Stimulated activated memory B cell treated with anti-CD40 and anti-IgM and Interleukin-4, amounts not matched to agents 10 μg/mL and 1 μg/mL and 100 μg/mL, for 72 hours (primary cell): ENCODE measurements at regions not wholly inside any gene's neighbourhood (a gene's known extent, or its start where the extent isn't known, plus 50 kb on each side); places are given as distances from the start of the nearest gene placed in this dataset.

ENCODE experiments used
- ATAC-seq: fragments of 150-1000 bp; cut with Tn5 transposase; 2 replicates; pipeline ENCODE4 v1.10.0; 2021
- H3K27ac Mint-ChIP-seq: one replicate; pipeline ENCODE4 v1.8.0; 2022; ENCODE audit warnings: mild to moderate bottlenecking, mixed read lengths
- H3K27me3 Mint-ChIP-seq: one replicate; pipeline ENCODE4 v1.8.0; 2022; ENCODE audit warnings: mixed read lengths
- H3K36me3 Mint-ChIP-seq: one replicate; pipeline ENCODE4 v1.8.0; 2022; ENCODE audit warnings: mixed read lengths
- H3K4me1 Mint-ChIP-seq: one replicate; pipeline ENCODE4 v1.8.0; 2022; ENCODE audit warnings: mixed read lengths
- H3K4me3 Mint-ChIP-seq: one replicate; pipeline ENCODE4 v1.8.0; 2022; ENCODE audit warnings: mild to moderate bottlenecking, moderate library complexity, mixed read lengths
- H3K9me3 Mint-ChIP-seq: one replicate; pipeline ENCODE4 v1.8.0; 2022; ENCODE audit warnings: mixed read lengths

DNA sequence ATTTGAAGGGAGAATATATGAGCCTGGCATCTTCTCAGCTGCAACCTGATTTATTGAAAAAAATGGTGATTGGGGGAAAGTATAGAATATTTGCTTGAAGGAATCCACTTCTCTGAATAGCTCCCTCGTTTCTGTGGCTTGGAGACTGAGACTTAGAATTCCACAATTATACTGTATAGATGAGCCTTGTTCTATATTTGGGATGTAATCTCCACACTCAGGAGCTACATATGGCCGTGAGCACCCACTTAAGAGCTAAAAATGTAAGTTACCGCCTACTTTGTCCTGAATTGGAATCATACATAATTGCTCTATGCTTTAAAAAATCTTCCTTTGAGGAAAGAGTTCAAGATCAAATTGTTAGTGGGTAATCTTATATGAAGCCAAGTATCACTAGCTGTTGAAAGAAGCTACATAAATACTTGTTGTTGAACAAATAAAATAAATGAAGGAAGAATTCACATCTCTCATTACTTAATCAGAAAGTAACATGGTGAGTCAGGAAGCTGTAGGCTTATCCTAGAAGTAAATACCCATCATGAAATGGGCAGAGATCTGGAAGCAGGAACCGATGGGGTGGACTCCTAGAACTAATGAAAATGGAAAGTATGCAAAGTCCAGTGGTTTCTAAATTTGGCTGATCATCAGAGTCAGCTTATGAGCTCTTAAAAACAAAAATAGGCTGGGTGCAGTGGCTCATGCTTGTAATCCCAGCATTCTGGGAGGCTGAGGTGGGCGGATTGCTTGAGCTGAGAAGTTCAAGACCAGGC is 254.3 kb downstream of the SOX4 start:
- H3K36me3 Mint-ChIP-seq: no peaks in the 10 kb centered on the region
- no peaks in the 10 kb centered on the region for H3K9me3 Mint-ChIP-seq
- H3K27ac Mint-ChIP-seq: no peak overlapping the region
- H3K4me3 Mint-ChIP-seq: no peak overlapping the region
- no peak for ATAC-seq
- no peaks in the 10 kb centered on the region for H3K4me1 Mint-ChIP-seq
- peaks cover 20% of the 10 kb centered on the region for H3K27me3 Mint-ChIP-seq

DNA sequence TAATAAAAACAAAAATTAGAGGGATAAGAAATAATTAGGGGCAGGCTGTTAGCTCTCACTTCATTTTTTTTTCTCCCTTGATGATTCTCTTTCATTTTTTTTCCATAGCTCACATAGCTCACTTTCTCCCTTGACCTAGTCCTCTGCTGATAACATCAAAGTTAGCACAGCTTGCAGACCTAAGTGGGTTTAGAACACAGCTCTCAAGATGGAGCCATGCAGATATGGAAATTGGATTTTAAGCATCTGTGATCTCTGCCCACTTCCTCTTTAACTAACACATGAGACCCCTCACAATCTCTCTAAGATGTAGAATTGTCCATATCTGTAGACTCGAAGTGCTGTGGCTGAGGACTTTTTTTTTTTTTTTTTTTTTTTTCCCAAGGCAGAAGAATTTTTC is 257.1 kb downstream of the SOX4 start:
- ATAC-seq: no peak
- Mint-ChIP-seq H3K4me3 (no peak overlapping the region), H3K27me3 (peaks cover 20% of the 10 kb centered on the region), H3K4me1 (no peaks in the 10 kb centered on the region), H3K36me3 (no peaks in the 10 kb centered on the region), H3K27ac (no peak overlapping the region), H3K9me3 (no peaks in the 10 kb centered on the region)

GRCh38 chr6:21855811-21856455 is 262.4 kb downstream of the SOX4 start:
- Mint-ChIP-seq H3K9me3 (peaks cover 3% of the 10 kb centered on the region), H3K4me1 (no peaks in the 10 kb centered on the region), H3K36me3 (no peaks in the 10 kb centered on the region), H3K4me3 (no peak overlapping the region), H3K27ac (no peak overlapping the region), H3K27me3 (no peaks in the 10 kb centered on the region)
- no peak for ATAC-seq

GRCh38 chr6:21856456-21856825 is 262.9 kb downstream of the SOX4 start:
- no peak for ATAC-seq
- Mint-ChIP-seq H3K27me3 (no peaks in the 10 kb centered on the region), H3K36me3 (no peaks in the 10 kb centered on the region), H3K9me3 (peaks cover 5% of the 10 kb centered on the region), H3K4me1 (no peaks in the 10 kb centered on the region), H3K4me3 (no peak overlapping the region), H3K27ac (no peak overlapping the region)

DNA sequence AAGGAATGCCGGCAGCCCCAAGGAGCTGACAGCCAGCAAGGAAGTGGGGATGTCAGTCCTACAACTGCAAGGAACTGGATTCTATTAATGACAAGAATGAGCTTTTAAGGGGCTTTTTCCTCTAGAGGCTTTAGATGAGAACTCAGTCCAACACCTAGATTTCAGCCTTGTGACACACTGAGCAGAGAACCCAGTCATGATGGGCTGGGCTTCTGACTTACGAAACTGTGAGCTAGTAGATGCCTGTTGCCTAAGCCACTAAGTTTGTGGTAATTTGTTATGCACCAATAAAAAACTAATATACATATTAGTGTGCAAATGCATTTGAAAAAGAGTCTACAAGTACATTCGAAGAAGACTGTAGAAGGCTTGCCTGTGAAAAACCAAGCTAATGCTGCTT is 263.3 kb downstream of the SOX4 start:
- Mint-ChIP-seq H3K4me3 (no peak overlapping the region), H3K9me3 (peaks cover 5% of the 10 kb centered on the region), H3K27ac (no peak overlapping the region), H3K4me1 (no peaks in the 10 kb centered on the region), H3K36me3 (no peaks in the 10 kb centered on the region), H3K27me3 (no peaks in the 10 kb centered on the region)
- no peak for ATAC-seq

DNA sequence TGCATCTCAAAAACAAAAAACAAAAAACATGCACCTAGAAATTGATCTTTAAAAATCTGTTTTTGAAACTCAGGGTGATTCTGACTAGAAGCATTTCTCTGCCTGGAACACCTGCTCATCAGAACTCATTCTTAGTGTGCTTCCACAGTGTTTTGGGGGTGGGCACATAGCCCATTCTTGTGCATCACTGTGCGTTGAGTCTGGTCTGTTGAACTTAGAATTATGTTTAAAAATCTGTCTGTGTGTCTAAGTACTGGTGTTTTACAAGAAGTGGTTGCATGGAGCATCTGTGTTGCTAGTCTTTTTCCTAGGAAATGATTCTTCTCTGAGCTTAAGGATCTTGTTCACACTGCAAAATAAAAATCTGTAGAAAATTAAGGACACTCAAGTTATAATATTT is 264.5 kb downstream of the SOX4 start:
- no peaks in the 10 kb centered on the region for H3K4me1 Mint-ChIP-seq

DNA sequence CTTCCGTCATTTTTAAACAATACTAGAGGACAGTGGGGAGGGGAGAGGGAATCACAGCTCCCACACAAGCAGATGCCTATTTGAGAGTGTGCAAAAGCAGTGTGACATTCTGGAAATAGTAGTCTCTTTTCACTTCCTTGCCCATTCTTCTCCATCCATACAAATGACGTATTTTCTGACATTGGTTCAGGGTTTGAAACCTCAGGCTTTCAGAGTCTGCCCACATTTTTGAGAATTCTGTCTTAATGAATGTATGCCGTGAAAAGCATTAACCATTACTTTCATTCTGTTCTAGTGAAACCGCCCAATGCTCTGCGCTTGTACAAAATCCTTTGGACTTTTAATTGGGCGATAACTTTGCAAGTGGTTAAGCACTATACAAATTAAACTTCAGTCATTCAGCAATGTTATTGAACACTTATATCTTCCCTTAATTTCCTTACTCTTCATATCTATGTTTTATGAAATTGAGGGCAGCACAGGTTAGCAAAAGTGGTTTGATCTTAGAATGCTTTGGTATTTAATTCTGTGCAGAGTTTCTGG is 265.7 kb downstream of the SOX4 start:
- Mint-ChIP-seq H3K27me3 (no peaks in the 10 kb centered on the region), H3K36me3 (no peaks in the 10 kb centered on the region)
- no peak for ATAC-seq

More for the DNA sequence above, 264.5 kb downstream of the SOX4 start:
- Mint-ChIP-seq H3K9me3 (peaks cover 5% of the 10 kb centered on the region), H3K27me3 (no peaks in the 10 kb centered on the region), H3K4me3 (no peak overlapping the region), H3K27ac (no peak overlapping the region), H3K36me3 (no peaks in the 10 kb centered on the region)
- no peak for ATAC-seq

GRCh38 chr6:21861942-21862341 is 268.4 kb downstream of the SOX4 start:
- no peak overlapping the region for H3K27ac Mint-ChIP-seq
- H3K9me3 Mint-ChIP-seq: peaks cover 5% of the 10 kb centered on the region
- ATAC-seq: no peak
- no peaks in the 10 kb centered on the region for H3K27me3 Mint-ChIP-seq
- H3K36me3 Mint-ChIP-seq: no peaks in the 10 kb centered on the region
- H3K4me3 Mint-ChIP-seq: no peak overlapping the region
- no peaks in the 10 kb centered on the region for H3K4me1 Mint-ChIP-seq

More for the DNA sequence above, 265.7 kb downstream of the SOX4 start:
- Mint-ChIP-seq H3K4me1 (no peaks in the 10 kb centered on the region), H3K9me3 (peaks cover 5% of the 10 kb centered on the region), H3K27ac (no peak overlapping the region), H3K4me3 (no peak overlapping the region)

DNA sequence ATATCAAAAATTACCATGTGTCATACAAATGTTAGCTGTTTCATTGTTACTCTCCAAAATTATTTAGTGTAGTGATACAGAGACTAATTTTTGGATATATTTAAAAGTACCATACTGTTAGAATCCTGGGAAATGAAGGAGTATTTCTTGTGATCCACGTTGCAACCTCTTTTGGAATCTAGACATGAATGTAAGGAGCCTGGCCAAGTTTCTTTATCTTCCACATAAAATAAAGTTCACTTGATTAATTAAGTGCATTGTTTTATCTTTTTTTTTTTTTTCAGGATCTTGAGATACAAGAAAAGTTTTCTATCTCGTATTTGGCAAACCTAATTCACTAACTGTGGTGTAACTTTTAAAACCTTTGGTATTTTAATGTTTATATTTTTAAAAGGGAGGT is 270.7 kb downstream of the SOX4 start:
- Mint-ChIP-seq H3K36me3 (no peaks in the 10 kb centered on the region), H3K9me3 (peaks cover 5% of the 10 kb centered on the region), H3K4me3 (no peak overlapping the region)

DNA sequence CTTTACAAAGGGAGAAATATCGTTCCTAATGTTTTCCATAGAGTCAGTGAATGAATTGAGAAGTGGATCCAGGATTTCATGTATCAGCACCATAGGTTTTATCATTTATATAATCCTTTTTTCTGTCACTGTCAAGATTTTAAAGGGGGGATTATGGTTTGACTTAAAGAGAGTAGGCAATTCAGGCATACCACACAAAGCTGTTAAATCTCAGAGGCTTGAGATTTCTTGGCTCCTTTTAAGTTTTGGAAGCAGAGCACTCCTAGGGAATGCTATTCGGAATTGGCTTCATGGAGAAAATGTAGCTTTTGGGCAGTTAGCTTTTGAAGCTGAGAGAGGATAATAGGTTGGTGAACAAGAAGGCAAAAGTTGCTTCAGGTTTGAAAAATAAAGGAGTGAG is 274.7 kb downstream of the SOX4 start:
- H3K4me3 Mint-ChIP-seq: no peak overlapping the region
- no peaks in the 10 kb centered on the region for H3K36me3 Mint-ChIP-seq
- no peaks in the 10 kb centered on the region for H3K4me1 Mint-ChIP-seq
- no peaks in the 10 kb centered on the region for H3K9me3 Mint-ChIP-seq
- ATAC-seq: no peak
- no peak overlapping the region for H3K27ac Mint-ChIP-seq
- H3K27me3 Mint-ChIP-seq: no peaks in the 10 kb centered on the region

More for the DNA sequence above, 270.7 kb downstream of the SOX4 start:
- Mint-ChIP-seq H3K4me1 (no peaks in the 10 kb centered on the region), H3K27me3 (no peaks in the 10 kb centered on the region), H3K27ac (no peak overlapping the region)
- no peak for ATAC-seq

DNA sequence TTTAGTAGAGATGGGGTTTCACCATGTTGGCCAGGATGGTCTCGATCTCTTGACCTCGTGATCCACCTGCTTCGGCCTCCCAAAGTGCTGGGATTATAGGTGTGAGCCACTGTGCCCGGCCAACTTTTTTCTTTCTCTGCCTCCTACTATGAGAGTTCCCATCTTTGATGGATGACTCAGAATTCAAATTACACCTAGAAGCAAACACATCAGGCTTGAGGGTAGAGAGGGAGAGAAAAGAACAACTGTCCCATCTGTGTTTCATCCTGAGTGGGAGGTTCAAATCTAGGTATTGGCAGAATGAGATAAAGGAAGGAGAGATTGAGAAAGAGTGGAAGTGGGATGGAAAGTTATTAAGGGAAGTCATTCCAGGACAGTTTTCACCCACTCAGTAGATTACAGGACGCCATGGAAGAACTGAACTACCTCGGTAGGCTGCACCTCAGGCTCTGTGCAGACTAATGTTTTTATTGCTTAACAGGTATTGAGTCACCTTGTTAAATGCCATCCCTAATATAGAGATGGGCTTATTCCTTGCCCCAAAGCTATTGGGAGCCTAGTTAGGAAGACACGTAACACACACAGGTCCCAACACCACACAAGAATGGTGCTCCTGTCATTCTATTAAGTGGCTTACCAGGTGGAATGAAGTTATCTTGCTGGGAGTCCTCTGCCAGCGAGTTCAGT is 275.7 kb downstream of the SOX4 start:
- no peak for ATAC-seq
- Mint-ChIP-seq H3K27me3 (no peaks in the 10 kb centered on the region), H3K4me1 (no peaks in the 10 kb centered on the region), H3K36me3 (no peaks in the 10 kb centered on the region), H3K27ac (no peak overlapping the region), H3K9me3 (no peaks in the 10 kb centered on the region), H3K4me3 (no peak overlapping the region)

GRCh38 chr6:21870076-21870730 is 276.7 kb downstream of the SOX4 start:
- no peaks in the 10 kb centered on the region for H3K36me3 Mint-ChIP-seq
- no peaks in the 10 kb centered on the region for H3K27me3 Mint-ChIP-seq
- no peaks in the 10 kb centered on the region for H3K4me1 Mint-ChIP-seq
- ATAC-seq: no peak
- no peak overlapping the region for H3K27ac Mint-ChIP-seq
- H3K4me3 Mint-ChIP-seq: no peak overlapping the region
- no peaks in the 10 kb centered on the region for H3K9me3 Mint-ChIP-seq

GRCh38 chr6:21871831-21872230 is 278.3 kb downstream of the SOX4 start:
- H3K4me1 Mint-ChIP-seq: no peaks in the 10 kb centered on the region
- no peak overlapping the region for H3K4me3 Mint-ChIP-seq
- H3K27me3 Mint-ChIP-seq: no peaks in the 10 kb centered on the region
- no peaks in the 10 kb centered on the region for H3K9me3 Mint-ChIP-seq
- H3K36me3 Mint-ChIP-seq: no peaks in the 10 kb centered on the region
- no peak overlapping the region for H3K27ac Mint-ChIP-seq
- ATAC-seq: no peak

GRCh38 chr6:21872749-21873148 is 279.2 kb downstream of the SOX4 start:
- Mint-ChIP-seq H3K36me3 (no peaks in the 10 kb centered on the region), H3K27me3 (no peaks in the 10 kb centered on the region), H3K9me3 (peaks cover 6% of the 10 kb centered on the region), H3K4me3 (no peak overlapping the region), H3K4me1 (no peaks in the 10 kb centered on the region), H3K27ac (no peak overlapping the region)
- ATAC-seq: no peak

- H3K27ac Mint-ChIP-seq: no peak overlapping the region
- no peak for ATAC-seq
- no peaks in the 10 kb centered on the region for H3K4me1 Mint-ChIP-seq
- peaks cover 8% of the 10 kb centered on the region for H3K9me3 Mint-ChIP-seq
- H3K4me3 Mint-ChIP-seq: no peak overlapping the region
- H3K27me3 Mint-ChIP-seq: no peaks in the 10 kb centered on the region
- H3K36me3 Mint-ChIP-seq: no peaks in the 10 kb centered on the region
These were observed 280.0 kb downstream of the SOX4 start for GRCh38 chr6:21873562-21873961.
